ENCODE measurements at regions not wholly inside any gene's neighbourhood (a gene's known extent, or its start where the extent isn't known, plus 50 kb on each side); places are given as distances from the start of the nearest gene placed in this dataset.

- no peaks in the 10 kb centered on the region for H3K79me2 ChIP-seq (ENCODE audit: control insufficient read depth, insufficient read depth, low read length)
- TF ChIP-seq MAX (IDR thresholded peaks at IDR 0.05; ENCODE audit: insufficient read depth, insufficient read length), result no peak
- TF ChIP-seq JUN (IDR thresholded peaks at IDR 0.05; ENCODE audit: borderline replicate concordance, insufficient read depth, insufficient read length, low read depth), result no peak
- TF ChIP-seq, protein P1, sequence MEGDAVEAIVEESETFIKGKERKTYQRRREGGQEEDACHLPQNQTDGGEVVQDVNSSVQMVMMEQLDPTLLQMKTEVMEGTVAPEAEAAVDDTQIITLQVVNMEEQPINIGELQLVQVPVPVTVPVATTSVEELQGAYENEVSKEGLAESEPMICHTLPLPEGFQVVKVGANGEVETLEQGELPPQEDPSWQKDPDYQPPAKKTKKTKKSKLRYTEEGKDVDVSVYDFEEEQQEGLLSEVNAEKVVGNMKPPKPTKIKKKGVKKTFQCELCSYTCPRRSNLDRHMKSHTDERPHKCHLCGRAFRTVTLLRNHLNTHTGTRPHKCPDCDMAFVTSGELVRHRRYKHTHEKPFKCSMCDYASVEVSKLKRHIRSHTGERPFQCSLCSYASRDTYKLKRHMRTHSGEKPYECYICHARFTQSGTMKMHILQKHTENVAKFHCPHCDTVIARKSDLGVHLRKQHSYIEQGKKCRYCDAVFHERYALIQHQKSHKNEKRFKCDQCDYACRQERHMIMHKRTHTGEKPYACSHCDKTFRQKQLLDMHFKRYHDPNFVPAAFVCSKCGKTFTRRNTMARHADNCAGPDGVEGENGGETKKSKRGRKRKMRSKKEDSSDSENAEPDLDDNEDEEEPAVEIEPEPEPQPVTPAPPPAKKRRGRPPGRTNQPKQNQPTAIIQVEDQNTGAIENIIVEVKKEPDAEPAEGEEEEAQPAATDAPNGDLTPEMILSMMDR (IDR thresholded peaks at IDR 0.05; ENCODE audit: extremely low read depth in 1 of 2, insufficient read depth in 1 of 2, low read depth in 1 of 2, low read length in 2 of 2), result no peak
- no peak for TF ChIP-seq POLR2AphosphoS5 (IDR thresholded peaks at IDR 0.05; ENCODE audit: insufficient read depth, low read depth, low read length)
- TF ChIP-seq EZH2 (IDR thresholded peaks at IDR 0.05; ENCODE audit: borderline replicate concordance, low read depth, low read length, severe bottlenecking), result no peak
- no peak for TF ChIP-seq GATA2 (IDR thresholded peaks at IDR 0.05; ENCODE audit: insufficient read depth, insufficient read length, low read depth, low read length)
- no peak for TF ChIP-seq POLR2A (IDR thresholded peaks at IDR 0.05; ENCODE audit: low read depth, low read length)
- no peak for TF ChIP-seq MYC (IDR thresholded peaks at IDR 0.05; ENCODE audit: low read depth, low read length)
- no peak for TF ChIP-seq FOS (IDR thresholded peaks at IDR 0.05; ENCODE audit: borderline replicate concordance, insufficient read depth, low read length)
- H3K9me3 ChIP-seq (replicated peaks; ENCODE audit: control insufficient read depth, insufficient read depth, low read length), result peaks cover 2% of the 10 kb centered on the region
- intact Hi-C loops (cut with micrococcal nuclease), result no loop called here
- BruUV-seq (replicated peaks), result no TSS peak
- H3K4me1 ChIP-seq (ENCODE audit: control insufficient read depth, extremely low read depth, insufficient read depth, low read length), result no peaks in the 10 kb centered on the region
- H2AFZ ChIP-seq (ENCODE audit: low read depth, low read length), result no peak overlapping the region
- CTCF ChIA-PET, result no interaction called here
- no peak overlapping the region for H3K4me3 ChIP-seq (replicated peaks in 1 of 3; ENCODE audit: insufficient read depth in 1 of 3, low read depth in 1 of 3, low read length in 3 of 3)
- no peak overlapping the region for H3K27ac ChIP-seq (ENCODE audit: insufficient read depth, low read depth, low read length)
- no peaks in the 10 kb centered on the region for H4K20me1 ChIP-seq (replicated peaks; ENCODE audit: control insufficient read depth, extremely low read depth, insufficient read depth, low read length)
- H3K9me1 ChIP-seq (replicated peaks; ENCODE audit: control insufficient read depth, extremely low read depth, insufficient read depth, low read length), result no peaks in the 10 kb centered on the region
- FAIRE-seq (peak; percentile 4), DNase-seq (ENCODE audit: low read depth, low spot score) (no peak)
- H3K36me3 ChIP-seq (ENCODE audit: control insufficient read depth in 2 of 2, extremely low read depth in 1 of 2, insufficient read depth in 2 of 2, low read length in 2 of 2), result no peaks in the 10 kb centered on the region
- POLR2A ChIA-PET, result no interaction called here
- H3K9ac ChIP-seq (replicated peaks; ENCODE audit: extremely low read depth, insufficient read depth, low read length), result no peak overlapping the region
- dilution Hi-C loops (cut with MboI; ENCODE audit: extremely low pct_ligation_motif_present, low sequenced_read_pairs), result no loop called here
- no peaks in the 10 kb centered on the region for H3K27me3 ChIP-seq (ENCODE audit: control insufficient read depth in 2 of 2, insufficient read depth in 2 of 2, low read length in 2 of 2)
- H3K4me2 ChIP-seq (ENCODE audit: insufficient read depth, low read length), result no peak overlapping the region
Measured at GRCh38 chr10:9951481-9952257, 1066.0 kb upstream of the CELF2 start.

Measured in endothelial cell of umbilical vein (primary cell).